ENCODE measurements at regions not wholly inside any gene's neighbourhood (a gene's known extent, or its start where the extent isn't known, plus 50 kb on each side); places are given as distances from the start of the nearest gene placed in this dataset.

GRCh38 chr1:191595170-191595569, 563.1 kb upstream of the RGS18 start (continued):
- TF ChIP-seq TSHZ2 (CRISPR knock-in tag; IDR thresholded peaks at IDR 0.05) (no peak), ZNF8 (CRISPR knock-in tag; IDR thresholded peaks at IDR 0.05) (no peak), OSR1 (CRISPR knock-in tag; IDR thresholded peaks at IDR 0.05) (no peak)

GRCh38 chr1:191608367-191608766, 549.9 kb upstream of the RGS18 start:
- ATAC-seq: no peak
- TF ChIP-seq CSRNP3 (CRISPR knock-in tag; IDR thresholded peaks at IDR 0.05) (no peak), ZFP3 (CRISPR knock-in tag; IDR thresholded peaks at IDR 0.05) (no peak), ZNF8 (CRISPR knock-in tag; IDR thresholded peaks at IDR 0.05) (no peak), PPARA (CRISPR knock-in tag; IDR thresholded peaks at IDR 0.05; ENCODE audit: borderline replicate concordance) (no peak), GLIS3 (CRISPR knock-in tag; IDR thresholded peaks at IDR 0.05) (no peak), ZNF565 (CRISPR knock-in tag; conservative IDR thresholded peaks at IDR 0.05; ENCODE audit: low read depth) (no peak), TOX (CRISPR knock-in tag; IDR thresholded peaks at IDR 0.05; ENCODE audit: borderline replicate concordance) (no peak), BACH2 (CRISPR knock-in tag; IDR thresholded peaks at IDR 0.05; ENCODE audit: borderline replicate concordance) (no peak), ZNF70 (CRISPR knock-in tag; IDR thresholded peaks at IDR 0.05) (no peak), SNAI2 (CRISPR knock-in tag; IDR thresholded peaks at IDR 0.05) (no peak), PATZ1 (CRISPR knock-in tag; IDR thresholded peaks at IDR 0.05; ENCODE audit: borderline replicate concordance) (no peak), ESRRG (CRISPR knock-in tag; IDR thresholded peaks at IDR 0.05) (no peak), RARB (CRISPR knock-in tag; IDR thresholded peaks at IDR 0.05) (no peak), ZFP30 (CRISPR knock-in tag; IDR thresholded peaks at IDR 0.05) (no peak), ZC3H10 (CRISPR knock-in tag; IDR thresholded peaks at IDR 0.05) (no peak), TCF4 (CRISPR knock-in tag; IDR thresholded peaks at IDR 0.05; ENCODE audit: borderline replicate concordance) (no peak), CSDC2 (CRISPR knock-in tag; IDR thresholded peaks at IDR 0.05) (no peak), OSR1 (CRISPR knock-in tag; IDR thresholded peaks at IDR 0.05) (no peak), ISL1 (CRISPR knock-in tag; IDR thresholded peaks at IDR 0.05) (no peak), ARNTL (CRISPR knock-in tag; IDR thresholded peaks at IDR 0.05; ENCODE audit: borderline replicate concordance, low read depth) (no peak)

- no peak for ATAC-seq
- TF ChIP-seq CREB5 (CRISPR knock-in tag; IDR thresholded peaks at IDR 0.05; ENCODE audit: low read depth): no peak
- no peak for TF ChIP-seq BACH2 (CRISPR knock-in tag; IDR thresholded peaks at IDR 0.05; ENCODE audit: borderline replicate concordance)
- TF ChIP-seq GLIS3 (CRISPR knock-in tag; IDR thresholded peaks at IDR 0.05): no peak
Observed at GRCh38 chr1:191609305-191609704, 549.0 kb upstream of the RGS18 start.

- ATAC-seq: no peak
- no peak for TF ChIP-seq TCF4 (CRISPR knock-in tag; IDR thresholded peaks at IDR 0.05; ENCODE audit: borderline replicate concordance)
- TF ChIP-seq SNAI2 (CRISPR knock-in tag; IDR thresholded peaks at IDR 0.05): no peak
- no peak for TF ChIP-seq GLIS3 (CRISPR knock-in tag; IDR thresholded peaks at IDR 0.05)
- no peak for TF ChIP-seq CREB5 (CRISPR knock-in tag; IDR thresholded peaks at IDR 0.05; ENCODE audit: low read depth)
- TF ChIP-seq TSHZ2 (CRISPR knock-in tag; IDR thresholded peaks at IDR 0.05): no peak
- no peak for TF ChIP-seq TOX (CRISPR knock-in tag; IDR thresholded peaks at IDR 0.05; ENCODE audit: borderline replicate concordance)
- no peak for TF ChIP-seq ZNF565 (CRISPR knock-in tag; conservative IDR thresholded peaks at IDR 0.05; ENCODE audit: low read depth)
- no peak for TF ChIP-seq ZFP30 (CRISPR knock-in tag; IDR thresholded peaks at IDR 0.05)
- TF ChIP-seq ZNF70 (CRISPR knock-in tag; IDR thresholded peaks at IDR 0.05): no peak
- no peak for TF ChIP-seq ZC3H10 (CRISPR knock-in tag; IDR thresholded peaks at IDR 0.05)
- TF ChIP-seq CSRNP3 (CRISPR knock-in tag; IDR thresholded peaks at IDR 0.05): no peak
Observed at GRCh38 chr1:191615101-191615821, 543.0 kb upstream of the RGS18 start.

Data from SK-N-SH treated with all-trans-retinoic acid at 6 μM for 48 hours (cell line).